Panc1 (cell line): ENCODE measurements at regions not wholly inside any gene's neighbourhood (a gene's known extent, or its start where the extent isn't known, plus 50 kb on each side); places are given as distances from the start of the nearest gene placed in this dataset.

Experiments used
- ATAC-seq: fragments of 200-7000 bp; cut with Tn5 transposase; 2 replicates; pipeline ENCODE4 v1.9.1; 2020; ENCODE audit warnings: mild to moderate bottlenecking, moderate library complexity
- BruUV-seq: library from RNA; stranded (reverse); fragments of 400-500 nt; replicated peaks from 2 replicates; lab custom pipeline; 2021; lab: Mats Ljungman, UMichigan
- CTCF ChIA-PET: fragments of 300-600 bp; sonication (Branson Sonifier 250); formaldehyde crosslinking; loops from one replicate; lab custom pipeline; 2022; ENCODE audit warnings: antibody characterized with exemption; lab: Charles Lee
- POLR2A ChIA-PET: fragments of 300-600 bp; sonication (Branson Sonifier 250); formaldehyde crosslinking; loops from one replicate; lab custom pipeline; 2022; ENCODE audit warnings: antibody characterized with exemption; lab: Charles Lee
- DNase-seq: peaks from one replicate; pipeline ENCODE4 v3.0.0-alpha.2; 2010; ENCODE audit warnings: low read depth, low spot score
- H3K27ac ChIP-seq: 2 replicates; pipeline ENCODE4 v1.5.1; 2011; ENCODE audit warnings: mild to moderate bottlenecking, low read length, inconsistent platforms
- H3K27me3 ChIP-seq: fragments of 200-500 bp; sonication (Bioruptor generic); 2 replicates; pipeline ENCODE4 v1.6.0; 2014; ENCODE audit warnings: low read length, inconsistent platforms; ENCODE audit not compliant: control insufficient read depth, insufficient read depth
- H3K36me3 ChIP-seq: fragments of 200-500 bp; sonication (Bioruptor generic); 2 replicates; pipeline ENCODE4 v1.5.1; 2014; ENCODE audit warnings: inconsistent platforms, mild to moderate bottlenecking, low read length, moderate library complexity; ENCODE audit not compliant: control insufficient read depth, insufficient read depth
- H3K4me1 ChIP-seq: 2 replicates; pipeline ENCODE4 v1.5.1; 2011; ENCODE audit warnings: inconsistent platforms, mild to moderate bottlenecking, low read length, moderate library complexity; ENCODE audit not compliant: control insufficient read depth, insufficient read depth
- H3K4me3 ChIP-seq, 2 experiments: 2 replicates each; pipeline ENCODE4 v1.5.1; 2011 to 2012; ENCODE audit warnings: low read depth in 2 of 2, low read length in 2 of 2, mild to moderate bottlenecking in 2 of 2, inconsistent platforms in 1 of 2, moderate library complexity in 1 of 2
- H3K9me3 ChIP-seq: fragments of 200-500 bp; sonication (Bioruptor generic); 2 replicates; pipeline ENCODE4 v1.5.1; 2014; ENCODE audit warnings: low read depth, mild to moderate bottlenecking, inconsistent platforms, low read length, moderate library complexity; ENCODE audit not compliant: control insufficient read depth, insufficient read depth
- POLR2AphosphoS5 ChIP-seq: IDR thresholded peaks from 2 replicates; pipeline ENCODE4 v1.6.1; 2012; ENCODE audit warnings: mild to moderate bottlenecking, low read depth, low read length, moderate library complexity
- SIN3A ChIP-seq: IDR thresholded peaks from 2 replicates; pipeline ENCODE4 v1.6.1; 2012; ENCODE audit warnings: low read depth, mild to moderate bottlenecking, low read length, moderate library complexity, borderline replicate concordance; ENCODE audit not compliant: insufficient read depth
- TCF7L2 ChIP-seq: IDR thresholded peaks from 2 replicates; pipeline ENCODE4 v1.6.1; 2011; ENCODE audit warnings: mild to moderate bottlenecking, low read depth, low read length, inconsistent platforms
- in situ Hi-C: cut with HindIII; loops from 2 replicates; pipeline ENCODE4 v1.10.0; 2016; ENCODE audit warnings: low sequenced_read_pairs, low pct_unique_long_range_greater_than_20kb
- intact Hi-C: fragments of 100-400 bp; cut with micrococcal nuclease; formaldehyde crosslinking; loops from one replicate; pipeline ENCODE4 v1.10.0; 2022; ENCODE audit not compliant: unreplicated experiment
- TF ChIP-seq, protein P1 (sequence below): fragments of 450-650 bp; IDR thresholded peaks from 2 replicates; pipeline ENCODE4 v1.5.1; 2017; ENCODE audit warnings: mild to moderate bottlenecking
- TF ChIP-seq, protein P2 (sequence below), 2 experiments: IDR thresholded peaks; 2 replicates each; pipeline ENCODE4 v1.6.1; 2011 to 2012; ENCODE audit warnings: low read depth in 2 of 2, control low read depth in 1 of 2, low read length in 1 of 2, mild to moderate bottlenecking in 1 of 2, moderate library complexity in 1 of 2; ENCODE audit not compliant: insufficient read depth in 1 of 2

DNA sequence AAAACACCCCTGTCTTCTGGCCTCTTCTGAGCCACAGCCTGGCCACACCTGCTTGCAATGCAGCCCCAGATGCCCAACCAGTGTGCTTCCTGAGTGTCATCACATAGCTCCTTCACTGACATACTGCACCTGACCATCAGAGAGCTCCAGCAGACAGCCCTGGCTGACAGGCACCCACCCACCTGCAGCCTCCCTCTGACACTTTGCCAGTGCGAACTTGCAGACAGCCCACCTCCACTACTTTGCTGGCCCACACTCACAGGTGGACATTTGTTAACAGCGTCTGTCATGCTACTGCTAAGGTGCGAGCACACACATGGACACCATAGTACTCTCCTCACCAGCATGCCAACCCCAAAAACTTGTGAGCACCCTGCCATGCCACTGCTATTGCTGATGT is 740.1 kb downstream of the DNAJB9 start:
- intact Hi-C loops (no loop called here), in situ Hi-C loops (no loop called here)
- no peak for TF ChIP-seq TCF7L2
- TF ChIP-seq SIN3A: no peak
- TF ChIP-seq, protein P1, sequence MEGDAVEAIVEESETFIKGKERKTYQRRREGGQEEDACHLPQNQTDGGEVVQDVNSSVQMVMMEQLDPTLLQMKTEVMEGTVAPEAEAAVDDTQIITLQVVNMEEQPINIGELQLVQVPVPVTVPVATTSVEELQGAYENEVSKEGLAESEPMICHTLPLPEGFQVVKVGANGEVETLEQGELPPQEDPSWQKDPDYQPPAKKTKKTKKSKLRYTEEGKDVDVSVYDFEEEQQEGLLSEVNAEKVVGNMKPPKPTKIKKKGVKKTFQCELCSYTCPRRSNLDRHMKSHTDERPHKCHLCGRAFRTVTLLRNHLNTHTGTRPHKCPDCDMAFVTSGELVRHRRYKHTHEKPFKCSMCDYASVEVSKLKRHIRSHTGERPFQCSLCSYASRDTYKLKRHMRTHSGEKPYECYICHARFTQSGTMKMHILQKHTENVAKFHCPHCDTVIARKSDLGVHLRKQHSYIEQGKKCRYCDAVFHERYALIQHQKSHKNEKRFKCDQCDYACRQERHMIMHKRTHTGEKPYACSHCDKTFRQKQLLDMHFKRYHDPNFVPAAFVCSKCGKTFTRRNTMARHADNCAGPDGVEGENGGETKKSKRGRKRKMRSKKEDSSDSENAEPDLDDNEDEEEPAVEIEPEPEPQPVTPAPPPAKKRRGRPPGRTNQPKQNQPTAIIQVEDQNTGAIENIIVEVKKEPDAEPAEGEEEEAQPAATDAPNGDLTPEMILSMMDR: no peak
- TF ChIP-seq POLR2AphosphoS5: no peak
- TF ChIP-seq, protein P2, sequence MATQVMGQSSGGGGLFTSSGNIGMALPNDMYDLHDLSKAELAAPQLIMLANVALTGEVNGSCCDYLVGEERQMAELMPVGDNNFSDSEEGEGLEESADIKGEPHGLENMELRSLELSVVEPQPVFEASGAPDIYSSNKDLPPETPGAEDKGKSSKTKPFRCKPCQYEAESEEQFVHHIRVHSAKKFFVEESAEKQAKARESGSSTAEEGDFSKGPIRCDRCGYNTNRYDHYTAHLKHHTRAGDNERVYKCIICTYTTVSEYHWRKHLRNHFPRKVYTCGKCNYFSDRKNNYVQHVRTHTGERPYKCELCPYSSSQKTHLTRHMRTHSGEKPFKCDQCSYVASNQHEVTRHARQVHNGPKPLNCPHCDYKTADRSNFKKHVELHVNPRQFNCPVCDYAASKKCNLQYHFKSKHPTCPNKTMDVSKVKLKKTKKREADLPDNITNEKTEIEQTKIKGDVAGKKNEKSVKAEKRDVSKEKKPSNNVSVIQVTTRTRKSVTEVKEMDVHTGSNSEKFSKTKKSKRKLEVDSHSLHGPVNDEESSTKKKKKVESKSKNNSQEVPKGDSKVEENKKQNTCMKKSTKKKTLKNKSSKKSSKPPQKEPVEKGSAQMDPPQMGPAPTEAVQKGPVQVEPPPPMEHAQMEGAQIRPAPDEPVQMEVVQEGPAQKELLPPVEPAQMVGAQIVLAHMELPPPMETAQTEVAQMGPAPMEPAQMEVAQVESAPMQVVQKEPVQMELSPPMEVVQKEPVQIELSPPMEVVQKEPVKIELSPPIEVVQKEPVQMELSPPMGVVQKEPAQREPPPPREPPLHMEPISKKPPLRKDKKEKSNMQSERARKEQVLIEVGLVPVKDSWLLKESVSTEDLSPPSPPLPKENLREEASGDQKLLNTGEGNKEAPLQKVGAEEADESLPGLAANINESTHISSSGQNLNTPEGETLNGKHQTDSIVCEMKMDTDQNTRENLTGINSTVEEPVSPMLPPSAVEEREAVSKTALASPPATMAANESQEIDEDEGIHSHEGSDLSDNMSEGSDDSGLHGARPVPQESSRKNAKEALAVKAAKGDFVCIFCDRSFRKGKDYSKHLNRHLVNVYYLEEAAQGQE (IDR thresholded peaks at IDR 0.05; ENCODE audit: insufficient read depth in 1 of 2, low read depth in 2 of 2, low read length in 1 of 2): no peak
- no peaks in the 10 kb centered on the region for H3K27me3 ChIP-seq
- no peak overlapping the region for H3K4me3 ChIP-seq
- H3K36me3 ChIP-seq: no peaks in the 10 kb centered on the region
- H3K27ac ChIP-seq: no peak overlapping the region
- POLR2A ChIA-PET: no interaction called here
- DNase-seq (no peak), ATAC-seq (no peak)
- no peaks in the 10 kb centered on the region for H3K4me1 ChIP-seq
- no TSS peak for BruUV-seq
- CTCF ChIA-PET: no interaction called here
- H3K9me3 ChIP-seq: no peaks in the 10 kb centered on the region; the same call in 1 of the 2 replicates

DNA sequence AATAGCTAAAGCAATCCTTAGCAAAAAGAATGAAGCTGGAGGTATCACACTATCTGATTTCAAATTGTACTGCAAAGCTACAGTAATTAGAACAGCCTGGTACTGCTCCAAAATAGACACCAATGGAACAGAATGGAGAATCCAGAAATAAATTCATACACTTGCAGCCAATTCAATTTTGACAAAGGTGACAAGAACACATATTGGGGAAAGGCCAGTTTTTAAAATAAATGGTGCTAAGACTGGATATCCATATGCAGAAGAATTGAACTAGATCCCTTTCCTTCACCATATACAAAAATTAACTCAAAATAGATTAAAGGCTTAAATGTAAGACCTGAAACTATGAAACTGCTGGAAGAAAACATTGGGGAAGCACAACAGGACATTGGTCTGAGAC is 748.5 kb downstream of the DNAJB9 start:
- DNase-seq: no peak
- ChIA-PET POLR2A (no interaction called here), CTCF (no interaction called here)
- H3K36me3 ChIP-seq: no peaks in the 10 kb centered on the region
- H3K27ac ChIP-seq: no peak overlapping the region
- in situ Hi-C loops (no loop called here), intact Hi-C loops (no loop called here)
- TF ChIP-seq, protein P1: no peak
- TF ChIP-seq SIN3A: no peak
- TF ChIP-seq TCF7L2: no peak
- no peak for TF ChIP-seq POLR2AphosphoS5
- TF ChIP-seq, protein P2 (IDR thresholded peaks at IDR 0.05; ENCODE audit: insufficient read depth in 1 of 2, low read depth in 2 of 2, low read length in 1 of 2): no peak
- no peaks in the 10 kb centered on the region for H3K9me3 ChIP-seq
- no peaks in the 10 kb centered on the region for H3K27me3 ChIP-seq
- H3K4me3 ChIP-seq: no peak overlapping the region
- H3K4me1 ChIP-seq: no peaks in the 10 kb centered on the region
- no TSS peak for BruUV-seq
- ATAC-seq: no peak
